Fibroblast of lung (primary cell): ENCODE measurements at regions not wholly inside any gene's neighbourhood (a gene's known extent, or its start where the extent isn't known, plus 50 kb on each side); places are given as distances from the start of the nearest gene placed in this dataset.
"Not testable (repeated sequence)": the region's sequence is repeated elsewhere in the genome, so short reads cannot be mapped to it uniquely, and the experiment has no call there.

Experiments used
- EZH2 ChIP-seq: IDR thresholded peaks from 2 replicates; pipeline ENCODE4 v1.5.1; 2012; ENCODE audit warnings: low read length, control low read depth, mild to moderate bottlenecking; ENCODE audit errors: missing control alignments
- TF ChIP-seq, protein P1 (sequence below), 2 donors: IDR thresholded peaks in 1 of 2; conservative IDR thresholded peaks in 1 of 2; 1 replicate in 1 of 2; 2 replicates in 1 of 2; pipeline ENCODE4 v1.5.1; 2011 to 2012; ENCODE audit warnings: low read length in 2 of 2, control low read depth in 1 of 2, inconsistent platforms in 1 of 2, low read depth in 1 of 2, mild to moderate bottlenecking in 1 of 2

DNA sequence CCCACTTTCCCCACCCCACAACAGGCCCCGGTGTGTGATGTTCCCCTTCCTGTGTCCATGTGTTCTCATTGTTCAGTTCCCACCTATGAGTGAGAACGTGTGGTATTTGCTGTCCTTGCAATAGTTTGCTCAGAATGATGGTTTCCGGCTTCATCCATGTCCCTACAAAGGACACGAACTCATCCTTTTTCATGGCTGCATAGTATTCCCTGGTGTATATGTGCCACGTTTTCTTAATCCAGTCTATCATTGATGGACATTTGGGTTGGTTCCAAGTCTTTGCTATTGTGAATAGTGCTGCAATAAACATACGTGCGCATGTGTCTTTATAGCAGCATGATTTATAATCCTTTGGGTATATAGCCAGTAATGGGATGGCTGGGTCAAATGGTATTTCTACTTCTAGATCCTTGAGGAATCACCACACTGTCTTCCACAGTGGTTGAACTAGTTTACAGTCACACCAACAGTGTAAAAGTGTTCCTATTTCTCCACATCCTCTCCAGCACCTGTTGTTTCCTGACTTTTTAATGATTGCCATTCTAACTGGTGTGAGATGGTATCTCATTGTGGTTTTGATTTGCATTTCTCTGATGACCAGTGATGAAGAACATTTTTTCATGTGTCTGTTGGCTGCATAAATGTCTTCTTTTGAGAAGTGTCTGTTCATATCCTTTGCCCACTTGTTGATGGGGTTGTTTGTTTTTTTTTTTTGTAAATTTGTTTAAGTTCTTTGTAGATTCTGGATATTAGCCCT is 124.5 kb downstream of the TANC2 start:
- TF ChIP-seq, protein P1, sequence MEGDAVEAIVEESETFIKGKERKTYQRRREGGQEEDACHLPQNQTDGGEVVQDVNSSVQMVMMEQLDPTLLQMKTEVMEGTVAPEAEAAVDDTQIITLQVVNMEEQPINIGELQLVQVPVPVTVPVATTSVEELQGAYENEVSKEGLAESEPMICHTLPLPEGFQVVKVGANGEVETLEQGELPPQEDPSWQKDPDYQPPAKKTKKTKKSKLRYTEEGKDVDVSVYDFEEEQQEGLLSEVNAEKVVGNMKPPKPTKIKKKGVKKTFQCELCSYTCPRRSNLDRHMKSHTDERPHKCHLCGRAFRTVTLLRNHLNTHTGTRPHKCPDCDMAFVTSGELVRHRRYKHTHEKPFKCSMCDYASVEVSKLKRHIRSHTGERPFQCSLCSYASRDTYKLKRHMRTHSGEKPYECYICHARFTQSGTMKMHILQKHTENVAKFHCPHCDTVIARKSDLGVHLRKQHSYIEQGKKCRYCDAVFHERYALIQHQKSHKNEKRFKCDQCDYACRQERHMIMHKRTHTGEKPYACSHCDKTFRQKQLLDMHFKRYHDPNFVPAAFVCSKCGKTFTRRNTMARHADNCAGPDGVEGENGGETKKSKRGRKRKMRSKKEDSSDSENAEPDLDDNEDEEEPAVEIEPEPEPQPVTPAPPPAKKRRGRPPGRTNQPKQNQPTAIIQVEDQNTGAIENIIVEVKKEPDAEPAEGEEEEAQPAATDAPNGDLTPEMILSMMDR (conservative IDR thresholded peaks at IDR 0.05 in 1 of 2, IDR thresholded peaks at IDR 0.05 in 1 of 2; ENCODE audit: low read depth in 1 of 2, low read length in 2 of 2): not testable (repeated sequence)
- TF ChIP-seq EZH2: not testable (repeated sequence)
